HG02840 (cell line): ENCODE measurements at regions not wholly inside any gene's neighbourhood (a gene's known extent, or its start where the extent isn't known, plus 50 kb on each side); places are given as distances from the start of the nearest gene placed in this dataset.
"Not testable (repeated sequence)": the region's sequence is repeated elsewhere in the genome, so short reads cannot be mapped to it uniquely, and the experiment has no call there.

Source experiments
- ATAC-seq: cut with Tn5 transposase; IDR thresholded peaks from one replicate; pipeline ENCODE4 v1.9.1; 2021; ENCODE audit warnings: mild to moderate bottlenecking, moderate library complexity, moderate number of reproducible peaks; ENCODE audit not compliant: unreplicated experiment, low FRiP score

DNA sequence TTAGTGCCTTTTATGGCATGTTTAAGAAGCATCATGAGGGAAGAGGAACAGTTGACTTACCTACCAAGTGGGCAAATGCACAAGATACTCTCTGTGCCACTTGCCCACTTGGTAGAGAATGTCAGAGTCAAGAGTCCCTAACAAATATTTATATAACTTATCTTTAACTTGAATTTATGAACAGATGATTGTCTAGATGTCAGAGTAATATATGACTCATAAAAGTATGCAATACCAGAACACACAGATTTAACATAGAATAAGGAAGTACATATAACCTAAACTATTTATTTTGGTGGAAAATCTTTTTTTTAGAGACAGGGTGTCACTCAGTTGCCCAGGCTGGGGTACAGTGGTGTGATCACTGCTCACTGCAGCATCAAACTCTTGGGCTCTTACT, 130.0 kb upstream of the NANOGP8 start:
- ATAC-seq: no peak

GRCh38 chr15:35211240-35211902, 126.3 kb upstream of the NANOGP8 start:
- no peak for ATAC-seq

DNA sequence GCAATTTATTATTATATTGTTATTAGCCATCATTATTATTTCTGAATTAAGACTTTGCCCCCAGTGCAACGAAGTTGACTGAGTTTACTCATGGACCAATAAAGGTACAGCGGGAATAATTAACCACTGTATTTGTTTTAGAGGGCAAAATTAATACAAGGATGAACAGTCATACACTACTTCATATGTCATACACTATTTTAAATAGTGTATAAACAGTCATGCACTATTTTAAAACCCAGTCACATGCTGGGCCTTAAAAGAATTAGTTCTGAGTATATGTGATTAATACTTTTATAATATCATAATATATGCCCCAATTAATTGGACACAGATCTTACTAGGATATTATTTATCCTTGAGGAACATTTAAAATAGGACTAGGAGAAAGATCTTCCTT, 125.3 kb upstream of the NANOGP8 start:
- no peak for ATAC-seq

DNA sequence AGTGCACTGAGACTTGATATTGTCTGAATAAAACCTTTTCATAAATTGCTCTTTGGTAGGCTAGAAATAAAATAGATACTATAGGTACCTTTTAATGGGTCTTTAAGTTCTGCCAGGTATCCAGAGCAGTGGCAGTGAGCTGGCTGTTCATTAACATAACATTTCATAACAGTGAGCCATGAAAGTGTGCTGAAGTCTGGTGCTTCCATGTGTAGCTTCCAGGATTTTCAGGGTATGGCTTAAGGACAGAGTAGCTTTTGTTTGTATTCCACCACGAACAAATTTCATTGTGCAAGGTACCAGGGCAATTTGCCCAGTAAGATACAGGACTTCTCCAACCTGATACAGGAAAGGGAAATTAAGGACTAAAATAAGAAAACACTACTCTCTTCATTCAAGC, 124.7 kb upstream of the NANOGP8 start:
- no peak for ATAC-seq

DNA sequence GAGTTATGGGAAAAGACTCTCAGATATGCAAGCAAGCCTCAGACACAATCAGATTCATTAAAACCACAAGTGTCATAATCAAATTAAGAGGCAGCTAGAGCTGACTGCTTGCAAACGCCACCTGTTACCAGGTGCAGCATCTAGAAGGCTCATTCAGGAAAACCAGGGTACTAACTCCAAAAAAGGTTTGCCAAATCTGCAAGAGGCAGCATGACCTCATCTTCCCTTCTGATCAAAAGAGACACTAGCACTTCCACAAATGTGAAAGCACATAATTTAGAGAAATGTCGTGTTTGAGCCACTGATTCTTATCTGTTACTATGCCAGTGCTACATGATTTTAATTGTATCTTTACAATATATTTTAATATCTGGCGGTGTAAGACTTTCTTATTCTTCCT, 123.3 kb upstream of the NANOGP8 start:
- ATAC-seq: no peak

GRCh38 chr15:35206060-35206675, 121.1 kb upstream of the NANOGP8 start:
- no peak for ATAC-seq

DNA sequence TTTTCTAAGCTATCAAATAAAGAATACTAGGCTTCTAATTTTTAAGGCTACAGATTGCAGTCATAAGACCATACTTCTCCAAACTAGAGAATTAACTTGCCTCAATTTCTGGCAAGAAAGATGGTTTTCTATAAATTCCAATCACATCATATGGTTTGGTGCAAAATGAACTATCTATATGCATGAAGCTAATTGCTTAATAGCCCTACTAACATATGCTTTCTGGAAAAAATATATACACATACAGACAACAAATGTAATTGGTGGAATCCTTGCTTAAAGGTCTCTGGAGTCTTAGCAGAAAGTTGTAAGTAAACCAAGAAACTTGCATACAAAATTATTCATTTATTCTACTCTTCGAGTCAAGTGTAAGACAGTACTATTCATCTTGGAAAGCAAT, 113.1 kb upstream of the NANOGP8 start:
- ATAC-seq: no peak

DNA sequence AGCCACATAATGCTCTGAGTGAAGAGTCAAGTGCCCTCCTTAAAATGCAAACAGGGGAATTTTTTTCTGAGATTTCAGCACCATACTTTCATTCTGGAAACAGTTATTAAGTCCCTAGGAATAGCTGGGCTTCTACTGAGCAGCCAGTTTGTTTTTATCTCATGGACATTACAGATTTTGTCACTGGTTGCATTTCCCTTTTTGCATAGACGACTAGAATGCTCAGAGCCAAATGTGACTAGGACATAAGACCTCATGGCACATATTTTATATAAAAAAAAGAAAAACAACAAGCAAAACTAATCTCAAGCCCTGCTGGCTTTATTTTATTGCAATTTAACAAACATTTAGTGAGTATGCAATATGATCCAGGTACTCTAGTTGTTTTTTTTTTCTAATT, 112.7 kb upstream of the NANOGP8 start:
- no peak for ATAC-seq

- ATAC-seq: no peak
Measured at GRCh38 chr15:35197306-35197705, 112.2 kb upstream of the NANOGP8 start.

DNA sequence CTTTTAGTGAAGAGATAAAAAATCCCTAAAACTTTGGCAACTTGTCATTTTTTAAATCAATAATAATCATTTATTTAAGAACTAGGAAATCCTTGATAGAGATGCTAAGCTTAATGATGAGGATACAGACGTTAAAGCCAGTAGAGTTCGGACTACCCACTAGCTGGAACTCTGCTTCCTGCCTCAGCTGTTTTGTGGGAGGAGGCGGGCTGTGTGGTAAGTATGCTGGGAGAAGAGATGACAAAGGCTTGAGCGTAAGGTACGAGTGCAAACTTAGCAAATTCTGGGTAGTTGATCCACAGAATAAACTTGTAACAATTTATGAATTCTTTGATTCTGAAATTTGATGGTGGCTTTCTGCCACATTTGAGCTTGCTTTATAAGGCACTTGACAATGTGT, 111.2 kb upstream of the NANOGP8 start:
- no peak for ATAC-seq

GRCh38 chr15:35195649-35196048, 110.6 kb upstream of the NANOGP8 start:
- no peak for ATAC-seq

GRCh38 chr15:35195031-35195430, 109.9 kb upstream of the NANOGP8 start:
- ATAC-seq: no peak

GRCh38 chr15:35194296-35194695, 109.2 kb upstream of the NANOGP8 start:
- ATAC-seq: no peak

GRCh38 chr15:35191783-35192182, 106.7 kb upstream of the NANOGP8 start:
- ATAC-seq: no peak

DNA sequence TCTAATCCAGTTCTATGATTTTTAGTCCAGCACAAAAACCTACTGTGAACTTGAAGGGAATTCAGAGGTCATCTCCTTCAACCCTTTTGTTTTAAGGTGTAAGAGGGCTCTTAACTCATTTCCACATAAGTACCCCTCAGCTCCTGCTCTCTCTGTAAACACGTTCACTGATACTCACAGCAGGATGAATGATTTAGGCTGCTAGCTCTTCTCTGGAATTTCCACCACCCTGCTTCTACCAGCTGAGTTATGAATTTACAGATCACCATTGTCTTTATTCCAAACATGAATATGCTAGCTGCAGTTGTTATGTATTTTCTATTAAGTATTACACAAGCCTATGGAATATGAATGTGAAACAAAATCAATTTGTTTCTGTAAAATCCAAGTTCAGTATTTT, 101.3 kb upstream of the NANOGP8 start:
- no peak for ATAC-seq

- no peak for ATAC-seq
Measured at GRCh38 chr15:35184646-35185045, 99.6 kb upstream of the NANOGP8 start.

DNA sequence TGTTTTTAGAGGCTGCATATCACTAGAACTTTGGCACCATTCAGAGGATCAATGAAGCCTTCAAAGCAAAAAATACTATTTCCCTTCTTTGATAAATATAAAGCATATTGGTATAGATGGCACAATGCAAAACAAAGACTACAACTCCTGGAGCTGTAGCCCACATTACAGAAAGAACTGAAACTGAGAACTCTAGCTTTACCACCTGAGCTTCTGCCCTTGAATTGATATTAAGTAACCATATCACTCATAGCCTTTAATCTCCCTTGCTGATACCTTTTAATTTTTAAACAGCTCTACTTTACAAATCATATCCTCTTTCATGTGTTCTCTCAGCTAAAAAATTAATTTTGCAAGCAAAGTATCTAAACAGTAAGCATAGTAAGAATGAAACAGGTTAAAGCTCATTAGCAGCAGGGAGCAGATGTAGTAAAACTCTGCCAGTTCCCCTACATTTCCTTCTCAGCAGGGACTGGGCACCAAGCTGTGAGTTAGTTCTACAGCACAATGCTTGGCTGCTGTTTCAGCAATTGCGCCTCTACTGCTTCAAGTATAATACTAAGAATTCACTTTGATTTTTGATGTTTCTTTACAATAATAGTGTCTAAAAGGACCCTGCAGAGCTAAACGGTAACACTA, 97.9 kb upstream of the NANOGP8 start:
- peak; percentile 58 for ATAC-seq

GRCh38 chr15:35181538-35181937, 96.4 kb upstream of the NANOGP8 start:
- peak; percentile 58 for ATAC-seq

DNA sequence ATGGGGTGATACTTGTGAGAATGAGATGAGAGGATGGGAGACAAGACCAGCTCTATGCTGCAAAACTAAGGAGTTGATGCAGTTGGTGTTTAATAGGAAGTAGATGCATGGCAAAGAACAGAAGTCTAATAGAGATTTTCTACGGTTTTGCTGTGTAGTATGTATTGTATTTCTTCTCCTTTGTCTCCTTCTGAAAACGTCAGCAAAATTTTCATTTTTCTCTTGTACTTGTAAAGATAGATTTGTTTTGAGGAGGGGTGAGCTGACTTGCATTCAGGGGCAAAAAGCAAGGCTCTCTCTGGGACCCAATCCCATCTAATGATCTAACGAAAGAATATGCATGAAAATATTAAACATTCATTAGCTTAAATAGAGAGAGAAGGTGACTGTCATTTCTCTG, 94.6 kb upstream of the NANOGP8 start:
- ATAC-seq: no peak

GRCh38 chr15:35178186-35178585, 93.1 kb upstream of the NANOGP8 start:
- not testable (repeated sequence) for ATAC-seq

GRCh38 chr15:35174948-35175347, 89.9 kb upstream of the NANOGP8 start:
- no peak for ATAC-seq
